ENCODE measurements at regions not wholly inside any gene's neighbourhood (a gene's known extent, or its start where the extent isn't known, plus 50 kb on each side); places are given as distances from the start of the nearest gene placed in this dataset.

GRCh38 chr3:34388830-34389229 is 590.4 kb downstream of the PDCD6IP start:
- dilution Hi-C loops (cut with MboI; ENCODE audit: extremely low pct_ligation_motif_present, low sequenced_read_pairs), result no loop called here
- no peak for FAIRE-seq
- Histone ChIP-seq H3K36me3 (ENCODE audit: control insufficient read depth in 2 of 2, extremely low read depth in 1 of 2, insufficient read depth in 2 of 2, low read length in 2 of 2) (no peaks in the 10 kb centered on the region), H3K9me1 (ENCODE audit: control insufficient read depth, extremely low read depth, insufficient read depth, low read length) (no peaks in the 10 kb centered on the region), H3K27ac (ENCODE audit: control insufficient read depth, insufficient read depth, low read length) (no peak overlapping the region), H2AFZ (ENCODE audit: control insufficient read depth, low read length) (no peak overlapping the region), H3K4me3 (ENCODE audit: control insufficient read depth in 2 of 3, extremely low read depth in 1 of 3, insufficient read depth in 2 of 3, low read depth in 1 of 3, low read length in 3 of 3) (no peak overlapping the region), H4K20me1 (ENCODE audit: control insufficient read depth, extremely low read depth, insufficient read depth, low read length) (no peaks in the 10 kb centered on the region), H3K9ac (ENCODE audit: control insufficient read depth, extremely low read depth, insufficient read depth, low read length) (no peak overlapping the region), H3K9me3 (ENCODE audit: control insufficient read depth, low read depth, low read length) (no peaks in the 10 kb centered on the region), H3K4me1 (ENCODE audit: control insufficient read depth, extremely low read depth, insufficient read depth, low read length) (no peaks in the 10 kb centered on the region), H3K4me2 (ENCODE audit: control insufficient read depth, extremely low read depth, insufficient read depth, low read depth, low read length) (no peak overlapping the region), H3K27me3 (ENCODE audit: control insufficient read depth, extremely low read depth, insufficient read depth, low read length) (no peaks in the 10 kb centered on the region), H3K79me2 (ENCODE audit: control insufficient read depth, insufficient read depth, low read length) (no peaks in the 10 kb centered on the region)
- DNase-seq (ENCODE audit: low read depth, low spot score), result no peak
- TF ChIP-seq EZH2 (IDR thresholded peaks at IDR 0.05; ENCODE audit: low read length) (no peak), CTCF (optimal IDR thresholded peaks at IDR 0.05 in 1 of 3, IDR thresholded peaks at IDR 0.05 in 1 of 3, conservative IDR thresholded peaks at IDR 0.05 in 1 of 3; ENCODE audit: extremely low read depth in 1 of 3, insufficient read depth in 2 of 3, low read length in 3 of 3) (no peak)

- Histone ChIP-seq H4K20me1 (ENCODE audit: control insufficient read depth, extremely low read depth, insufficient read depth, low read length) (no peaks in the 10 kb centered on the region), H3K4me3 (ENCODE audit: control insufficient read depth in 2 of 3, extremely low read depth in 1 of 3, insufficient read depth in 2 of 3, low read depth in 1 of 3, low read length in 3 of 3) (no peak overlapping the region), H3K9me3 (ENCODE audit: control insufficient read depth, low read depth, low read length) (no peaks in the 10 kb centered on the region), H3K79me2 (ENCODE audit: control insufficient read depth, insufficient read depth, low read length) (no peaks in the 10 kb centered on the region), H3K4me2 (ENCODE audit: control insufficient read depth, extremely low read depth, insufficient read depth, low read depth, low read length) (no peak overlapping the region), H3K4me1 (ENCODE audit: control insufficient read depth, extremely low read depth, insufficient read depth, low read length) (no peaks in the 10 kb centered on the region), H3K27me3 (ENCODE audit: control insufficient read depth, extremely low read depth, insufficient read depth, low read length) (no peaks in the 10 kb centered on the region), H3K9ac (ENCODE audit: control insufficient read depth, extremely low read depth, insufficient read depth, low read length) (no peak overlapping the region), H3K36me3 (ENCODE audit: control insufficient read depth in 2 of 2, extremely low read depth in 1 of 2, insufficient read depth in 2 of 2, low read length in 2 of 2) (no peaks in the 10 kb centered on the region), H3K9me1 (ENCODE audit: control insufficient read depth, extremely low read depth, insufficient read depth, low read length) (no peaks in the 10 kb centered on the region), H2AFZ (ENCODE audit: control insufficient read depth, low read length) (no peak overlapping the region), H3K27ac (ENCODE audit: control insufficient read depth, insufficient read depth, low read length) (no peak overlapping the region)
- FAIRE-seq, result no peak
- dilution Hi-C loops (cut with MboI; ENCODE audit: extremely low pct_ligation_motif_present, low sequenced_read_pairs), result no loop called here
- no peak for DNase-seq (ENCODE audit: low read depth, low spot score)
- TF ChIP-seq CTCF (optimal IDR thresholded peaks at IDR 0.05 in 1 of 3, IDR thresholded peaks at IDR 0.05 in 1 of 3, conservative IDR thresholded peaks at IDR 0.05 in 1 of 3; ENCODE audit: extremely low read depth in 1 of 3, insufficient read depth in 2 of 3, low read length in 3 of 3) (no peak), EZH2 (IDR thresholded peaks at IDR 0.05; ENCODE audit: low read length) (no peak)
Measured at GRCh38 chr3:34394978-34395748, 596.7 kb downstream of the PDCD6IP start.

All from keratinocyte (primary cell).